Lung (tissue), 11 donors: ENCODE measurements at regions not wholly inside any gene's neighbourhood (a gene's known extent, or its start where the extent isn't known, plus 50 kb on each side); places are given as distances from the start of the nearest gene placed in this dataset.

Experiments used
- ATAC-seq: fragments of 200-7000 bp; cut with Tn5 transposase; one replicate; pipeline ENCODE4 v1.9.1; 2020; ENCODE audit warnings: moderate number of reproducible peaks; ENCODE audit not compliant: insufficient read depth, low FRiP score
- DNase-seq, 3 donors: peaks; one replicate each; pipeline ENCODE4 v3.0.0-alpha.2; 2013 to 2017
- H3K27ac ChIP-seq, 2 donors: one replicate each; pipeline ENCODE4 v1.5.1; 2013; ENCODE audit warnings: mild to moderate bottlenecking in 2 of 2, moderate library complexity in 2 of 2, control low read depth in 1 of 2, inconsistent platforms in 1 of 2, low read depth in 1 of 2, low read length in 1 of 2
- H3K27me3 ChIP-seq, 3 donors: one replicate each; pipeline ENCODE4 v1.5.1; 2013; ENCODE audit warnings: low read length in 2 of 3; ENCODE audit not compliant: control insufficient read depth in 3 of 3, insufficient read depth in 3 of 3
- H3K36me3 ChIP-seq, 4 donors: one replicate each; pipeline ENCODE4 v1.5.1; 2013; ENCODE audit warnings: low read length in 4 of 4, mild to moderate bottlenecking in 1 of 4, moderate library complexity in 1 of 4; ENCODE audit not compliant: control insufficient read depth in 4 of 4, insufficient read depth in 4 of 4
- H3K4me1 ChIP-seq, 5 donors: one replicate each; pipeline ENCODE4 v1.5.1; 2013; ENCODE audit warnings: low read length in 5 of 5, mild to moderate bottlenecking in 2 of 5, moderate library complexity in 1 of 5; ENCODE audit not compliant: control insufficient read depth in 5 of 5, insufficient read depth in 5 of 5
- H3K4me3 ChIP-seq: one replicate; pipeline ENCODE4 v1.5.1; 2013; ENCODE audit warnings: mild to moderate bottlenecking, control low read depth, moderate library complexity
- H3K9ac ChIP-seq, 2 donors: one replicate each; pipeline ENCODE4 v1.5.1; 2013; ENCODE audit warnings: low read length in 2 of 2, control low read depth in 1 of 2; ENCODE audit not compliant: insufficient read depth in 1 of 2
- H3K9me3 ChIP-seq, 4 donors: one replicate each; pipeline ENCODE4 v1.5.1; 2013; ENCODE audit warnings: low read length in 3 of 4, mild to moderate bottlenecking in 1 of 4, moderate library complexity in 1 of 4; ENCODE audit not compliant: control insufficient read depth in 4 of 4, insufficient read depth in 3 of 4
- WGBS, 2 donors: extraction: QIAGEN DNeasy Blood & Tissue Kit; methylation state at CpG; one replicate each; pipeline ENCODE4 v1.1.7; 2013; 5-methylcytosine and 5-hydroxymethylcytosine counted together
- TF ChIP-seq, protein P1 (sequence below): IDR thresholded peaks from 2 replicates; pipeline ENCODE4 v1.5.1; 2012; ENCODE audit warnings: mild to moderate bottlenecking; ENCODE audit errors: control extremely low read depth, extremely low read depth
- donor health status: control.
- donor health status: control.
- donor health status: Bipolar disorder and iron deficiency.
- donor health status: healthy.
- donor health status: DM: yes; HTN: yes; CAD: no.

- Histone ChIP-seq H3K27ac (no peak overlapping the region), H3K36me3 (no peaks in the 10 kb centered on the region), H3K9me3 (no peaks in the 10 kb centered on the region), H3K27me3 (peaks cover 0 to 2% (median 0%) of the 10 kb centered on the region in 3 donors), H3K4me3 (no peak overlapping the region), H3K9ac (no peak overlapping the region), H3K4me1 (peaks cover 0 to 25% (median 8%) of the 10 kb centered on the region in 5 donors)
- TF ChIP-seq, protein P1, sequence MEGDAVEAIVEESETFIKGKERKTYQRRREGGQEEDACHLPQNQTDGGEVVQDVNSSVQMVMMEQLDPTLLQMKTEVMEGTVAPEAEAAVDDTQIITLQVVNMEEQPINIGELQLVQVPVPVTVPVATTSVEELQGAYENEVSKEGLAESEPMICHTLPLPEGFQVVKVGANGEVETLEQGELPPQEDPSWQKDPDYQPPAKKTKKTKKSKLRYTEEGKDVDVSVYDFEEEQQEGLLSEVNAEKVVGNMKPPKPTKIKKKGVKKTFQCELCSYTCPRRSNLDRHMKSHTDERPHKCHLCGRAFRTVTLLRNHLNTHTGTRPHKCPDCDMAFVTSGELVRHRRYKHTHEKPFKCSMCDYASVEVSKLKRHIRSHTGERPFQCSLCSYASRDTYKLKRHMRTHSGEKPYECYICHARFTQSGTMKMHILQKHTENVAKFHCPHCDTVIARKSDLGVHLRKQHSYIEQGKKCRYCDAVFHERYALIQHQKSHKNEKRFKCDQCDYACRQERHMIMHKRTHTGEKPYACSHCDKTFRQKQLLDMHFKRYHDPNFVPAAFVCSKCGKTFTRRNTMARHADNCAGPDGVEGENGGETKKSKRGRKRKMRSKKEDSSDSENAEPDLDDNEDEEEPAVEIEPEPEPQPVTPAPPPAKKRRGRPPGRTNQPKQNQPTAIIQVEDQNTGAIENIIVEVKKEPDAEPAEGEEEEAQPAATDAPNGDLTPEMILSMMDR: no peak
- DNase-seq: no peak
- WGBS, 2 donors: 58 to 61% methylated on average over 3 of the region's 3 CpGs
- no peak for ATAC-seq
These were observed 71.9 kb downstream of the NAV1 start for GRCh38 chr1:201610858-201611257.

- TF ChIP-seq, protein P1: no peak
- WGBS, 2 donors: 54 to 75% methylated on average over 4 of the region's 4 CpGs
- H3K9me3 ChIP-seq: no peaks in the 10 kb centered on the region
- H3K27me3 ChIP-seq: no peaks in the 10 kb centered on the region
- DNase-seq (no peak), ATAC-seq (no peak)
- H3K27ac ChIP-seq: no peak overlapping the region
- no peaks in the 10 kb centered on the region for H3K36me3 ChIP-seq
- H3K4me3 ChIP-seq: no peak overlapping the region
- H3K4me1 ChIP-seq: peaks cover 0 to 25% (median 7%) of the 10 kb centered on the region in 5 donors
- no peak overlapping the region for H3K9ac ChIP-seq
These were observed 73.7 kb downstream of the NAV1 start for GRCh38 chr1:201612645-201613044.

DNA sequence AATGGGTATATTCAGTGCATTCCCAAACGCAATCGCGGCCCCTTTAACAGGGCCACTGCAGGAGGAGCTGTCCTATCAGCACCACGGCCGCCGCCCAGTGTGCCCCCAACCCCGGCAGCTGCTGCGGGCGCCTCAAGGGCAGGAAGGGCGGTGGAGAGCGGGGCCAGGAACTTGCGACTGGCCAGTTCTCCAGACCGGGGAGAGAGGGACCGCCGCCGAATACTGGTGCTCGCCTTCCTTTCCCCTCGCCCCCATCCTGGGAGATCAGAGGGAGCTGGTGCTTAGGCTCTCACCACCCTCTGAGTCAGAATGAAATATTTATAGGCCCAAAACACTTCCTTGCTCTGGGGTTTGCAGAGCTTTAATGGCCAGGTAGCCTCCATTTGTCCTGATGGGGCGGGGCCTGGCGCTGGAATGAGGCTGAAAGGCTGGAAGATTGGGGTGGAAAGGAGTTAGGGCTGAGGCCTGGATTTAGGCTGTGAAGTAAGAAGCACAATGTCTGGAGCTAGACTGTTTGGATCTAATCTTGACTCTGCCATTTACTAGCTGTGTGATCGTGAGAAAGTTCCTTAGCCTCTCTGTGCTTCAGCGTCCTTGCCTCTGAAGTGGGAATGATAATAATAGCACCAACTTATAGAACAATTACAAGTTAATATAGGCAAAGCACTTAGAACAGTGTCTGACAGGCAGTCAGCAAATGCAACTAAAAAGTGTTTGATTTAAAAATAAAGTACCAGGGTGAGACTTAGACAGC is 75.5 kb downstream of the NAV1 start:
- H3K36me3 ChIP-seq: no peaks in the 10 kb centered on the region
- no peak overlapping the region for H3K9ac ChIP-seq
- H3K4me1 ChIP-seq: peaks cover 0 to 14% (median 3%) of the 10 kb centered on the region in 5 donors
- no peak overlapping the region for H3K27ac ChIP-seq
- TF ChIP-seq, protein P1: no peak
- H3K4me3 ChIP-seq: no peak overlapping the region
- 18 to 23% methylated on average over 22 of the region's 22 CpGs for WGBS, 2 donors
- ATAC-seq (peak; percentile 38), DNase-seq (peak; percentile 71 to 79 (median 78))
- H3K9me3 ChIP-seq: no peaks in the 10 kb centered on the region
- no peaks in the 10 kb centered on the region for H3K27me3 ChIP-seq
